ENCODE measurements at regions not wholly inside any gene's neighbourhood (a gene's known extent, or its start where the extent isn't known, plus 50 kb on each side); places are given as distances from the start of the nearest gene placed in this dataset.

DNA sequence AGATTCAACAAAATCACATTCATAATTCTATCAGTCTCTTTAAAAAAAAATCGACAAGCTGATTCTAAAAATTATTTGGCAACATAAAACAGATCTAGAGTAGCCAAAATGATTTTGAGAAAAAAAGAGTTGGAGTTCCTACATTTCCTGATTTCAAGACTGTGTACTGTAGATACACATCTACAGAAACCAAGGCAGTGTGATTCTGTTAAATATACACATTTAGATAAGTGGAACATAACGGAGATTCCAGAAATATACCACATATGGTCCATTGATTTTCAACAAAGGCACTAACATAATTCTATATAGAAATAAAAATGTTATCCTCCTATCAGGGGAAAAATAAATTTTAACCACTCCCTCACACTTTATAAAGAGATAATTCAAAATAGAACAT is 467.0 kb downstream of the ADRA2A start:
- no peak overlapping the region for H3K4me3 ChIP-seq
- no peak for DNase-seq (ENCODE audit: low spot score)
- no peak overlapping the region for H3K27ac ChIP-seq
- TF ChIP-seq, protein P1, sequence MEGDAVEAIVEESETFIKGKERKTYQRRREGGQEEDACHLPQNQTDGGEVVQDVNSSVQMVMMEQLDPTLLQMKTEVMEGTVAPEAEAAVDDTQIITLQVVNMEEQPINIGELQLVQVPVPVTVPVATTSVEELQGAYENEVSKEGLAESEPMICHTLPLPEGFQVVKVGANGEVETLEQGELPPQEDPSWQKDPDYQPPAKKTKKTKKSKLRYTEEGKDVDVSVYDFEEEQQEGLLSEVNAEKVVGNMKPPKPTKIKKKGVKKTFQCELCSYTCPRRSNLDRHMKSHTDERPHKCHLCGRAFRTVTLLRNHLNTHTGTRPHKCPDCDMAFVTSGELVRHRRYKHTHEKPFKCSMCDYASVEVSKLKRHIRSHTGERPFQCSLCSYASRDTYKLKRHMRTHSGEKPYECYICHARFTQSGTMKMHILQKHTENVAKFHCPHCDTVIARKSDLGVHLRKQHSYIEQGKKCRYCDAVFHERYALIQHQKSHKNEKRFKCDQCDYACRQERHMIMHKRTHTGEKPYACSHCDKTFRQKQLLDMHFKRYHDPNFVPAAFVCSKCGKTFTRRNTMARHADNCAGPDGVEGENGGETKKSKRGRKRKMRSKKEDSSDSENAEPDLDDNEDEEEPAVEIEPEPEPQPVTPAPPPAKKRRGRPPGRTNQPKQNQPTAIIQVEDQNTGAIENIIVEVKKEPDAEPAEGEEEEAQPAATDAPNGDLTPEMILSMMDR (IDR thresholded peaks at IDR 0.05), result no peak

DNA sequence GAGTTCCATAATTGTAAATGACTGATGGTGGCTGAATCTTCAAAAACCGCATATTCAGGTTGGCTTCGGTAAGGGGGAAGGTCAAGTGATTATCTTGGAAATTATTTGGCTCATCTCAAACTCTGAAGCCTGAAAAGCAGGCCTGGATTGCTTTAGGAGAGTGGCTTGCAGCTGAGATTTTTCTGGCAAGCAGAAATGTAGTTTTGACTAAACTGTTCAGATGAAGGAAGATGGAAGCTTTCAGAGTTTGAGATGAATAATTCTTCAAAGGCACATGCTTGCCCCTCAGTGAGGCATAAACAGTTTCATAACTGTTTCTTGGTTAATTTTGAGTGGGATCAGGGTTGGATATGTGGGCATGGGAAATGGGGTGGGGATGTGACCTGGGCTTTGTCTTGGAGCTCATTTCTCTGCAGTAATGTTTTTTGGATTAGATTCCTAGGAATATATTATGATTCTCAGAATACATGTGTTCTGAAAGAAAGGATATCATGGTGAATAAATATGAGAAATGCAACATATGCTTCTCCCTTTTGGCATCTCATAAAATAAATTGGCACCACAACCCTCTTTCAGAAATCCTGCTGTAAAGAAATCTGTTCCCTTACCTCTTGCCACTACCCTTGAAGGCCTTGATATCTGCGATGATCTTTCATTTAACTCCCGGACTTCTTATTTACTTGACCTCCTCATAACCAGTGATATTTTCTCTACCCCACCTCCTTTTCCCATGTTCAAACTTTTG is 469.2 kb downstream of the ADRA2A start:
- DNase-seq (ENCODE audit: low spot score), result no peak
- Histone ChIP-seq H3K27ac (no peak overlapping the region), H3K4me3 (no peak overlapping the region)
- TF ChIP-seq, protein P1 (IDR thresholded peaks at IDR 0.05), result no peak

DNA sequence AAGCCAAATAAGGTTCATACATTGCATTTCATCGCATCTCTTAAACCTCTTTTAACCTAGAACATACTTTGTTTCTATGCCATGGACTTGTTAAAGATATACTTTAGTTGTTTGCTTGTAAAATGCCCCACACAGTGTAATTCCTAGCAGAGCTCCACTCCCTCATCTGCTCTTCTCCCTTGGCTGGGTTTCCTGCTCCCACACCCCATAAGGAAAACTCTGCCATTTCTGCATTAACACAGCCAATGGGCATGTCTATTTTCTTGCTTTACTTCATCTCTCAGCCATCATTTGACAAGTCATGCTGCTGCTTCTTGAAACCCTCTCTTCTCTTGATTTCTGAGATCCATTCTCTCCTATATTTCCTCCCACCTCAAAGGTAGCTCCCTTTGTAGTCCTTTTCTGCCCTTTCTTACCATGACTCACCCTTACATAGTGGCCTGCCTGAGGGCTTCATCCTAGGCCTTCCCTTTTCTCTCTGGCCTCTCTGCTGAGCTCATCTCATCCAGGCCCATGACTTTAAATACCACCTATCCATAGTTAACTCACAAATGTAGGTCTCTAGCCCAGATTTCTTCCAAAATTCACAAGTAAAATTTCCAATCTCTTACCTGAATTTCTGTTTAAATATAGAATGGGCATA is 471.4 kb downstream of the ADRA2A start:
- Histone ChIP-seq H3K27ac (no peak overlapping the region), H3K4me3 (no peak overlapping the region)
- DNase-seq (ENCODE audit: low spot score), result no peak
- TF ChIP-seq, protein P1 (IDR thresholded peaks at IDR 0.05), result no peak

DNA sequence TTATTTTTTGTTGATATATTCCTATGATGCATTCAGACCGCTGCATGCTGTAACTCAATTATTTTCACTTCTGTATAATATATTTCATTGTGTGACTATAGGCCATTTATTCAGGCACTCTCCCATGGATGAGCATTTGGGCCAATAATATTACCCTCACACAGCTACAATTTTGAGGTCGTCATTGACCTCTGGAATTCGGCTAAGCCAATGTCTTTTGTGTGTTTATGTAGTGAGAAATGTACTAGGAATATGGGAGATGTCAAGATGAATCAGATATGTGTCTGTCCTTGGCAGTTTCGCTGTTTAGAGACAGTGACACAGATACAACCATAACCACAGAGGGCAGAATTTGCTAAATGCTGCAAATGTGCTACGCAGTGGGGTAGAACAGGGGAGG is 474.2 kb downstream of the ADRA2A start:
- Histone ChIP-seq H3K4me3 (no peak overlapping the region), H3K27ac (no peak overlapping the region)
- TF ChIP-seq, protein P1 (IDR thresholded peaks at IDR 0.05), result no peak
- DNase-seq (ENCODE audit: low spot score), result no peak

DNA sequence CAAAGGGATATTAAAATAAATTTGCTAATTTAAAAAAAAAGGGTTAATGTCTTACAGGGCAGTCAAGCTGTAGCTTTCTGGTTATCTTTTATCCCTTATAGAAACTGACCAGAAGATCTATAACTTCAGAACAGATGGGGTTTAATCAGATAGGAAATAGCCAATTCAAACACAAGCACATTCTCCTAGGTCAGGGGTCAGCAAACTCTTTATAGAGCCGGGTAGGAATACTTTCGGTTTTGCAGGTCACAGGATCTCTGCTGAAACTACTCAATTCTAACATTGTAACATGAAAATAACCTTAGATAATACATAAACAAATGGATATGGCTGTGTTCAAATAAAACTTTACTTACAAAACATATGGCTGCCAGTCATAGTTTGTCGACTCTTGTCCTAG is 479.8 kb downstream of the ADRA2A start:
- no peak for DNase-seq (ENCODE audit: low spot score)
- Histone ChIP-seq H3K27ac (no peak overlapping the region), H3K4me3 (no peak overlapping the region)
- TF ChIP-seq, protein P1 (IDR thresholded peaks at IDR 0.05), result no peak

DNA sequence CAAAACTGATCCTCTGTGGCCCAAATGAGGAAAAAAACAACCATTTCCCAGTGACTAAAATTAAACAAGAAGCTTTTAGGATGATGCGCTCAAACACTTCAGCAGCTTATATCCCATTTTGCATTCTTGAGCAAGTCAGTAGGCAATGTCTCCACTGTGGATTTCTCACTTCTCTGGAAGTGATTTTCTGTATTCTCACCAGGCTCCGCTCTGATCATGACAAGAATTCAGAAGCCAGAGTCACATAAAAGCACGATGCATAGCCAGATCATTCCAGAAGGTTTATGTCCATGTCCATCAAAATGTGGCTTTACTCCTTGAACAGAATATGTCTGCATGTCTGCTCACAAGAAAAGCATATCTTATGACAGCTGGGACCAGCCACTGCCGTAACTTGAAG is 481.4 kb downstream of the ADRA2A start:
- Histone ChIP-seq H3K27ac (no peak overlapping the region), H3K4me3 (no peak overlapping the region)
- DNase-seq (ENCODE audit: low spot score), result no peak
- TF ChIP-seq, protein P1 (IDR thresholded peaks at IDR 0.05), result no peak

DNA sequence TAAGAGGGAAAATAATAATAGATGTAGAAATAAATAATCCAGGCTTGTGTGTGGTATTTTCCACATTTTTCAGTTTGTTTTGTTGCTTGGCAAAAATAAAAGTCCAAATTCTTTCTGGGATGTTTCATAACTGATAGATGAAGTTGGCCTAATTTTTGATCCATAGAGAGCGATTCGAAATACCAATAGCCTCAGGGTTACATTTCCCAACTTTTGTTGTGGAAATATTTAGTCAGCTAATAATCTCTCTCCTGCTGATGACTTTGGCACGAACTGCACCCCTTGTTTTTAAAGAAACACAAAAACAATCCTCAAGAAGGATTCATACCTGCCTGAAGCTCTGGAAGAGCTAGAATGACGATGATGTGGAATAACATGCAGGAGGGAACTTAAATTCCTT is 483.2 kb downstream of the ADRA2A start:
- no peak for DNase-seq (ENCODE audit: low spot score)
- TF ChIP-seq, protein P1 (IDR thresholded peaks at IDR 0.05), result no peak
- Histone ChIP-seq H3K27ac (no peak overlapping the region), H3K4me3 (no peak overlapping the region)
